Erythroblast (primary cell): ENCODE measurements at regions not wholly inside any gene's neighbourhood (a gene's known extent, or its start where the extent isn't known, plus 50 kb on each side); places are given as distances from the start of the nearest gene placed in this dataset.

Experiments used
- GATA1 ChIP-seq: IDR thresholded peaks from 2 replicates; pipeline ENCODE4 v1.6.1; 2011; ENCODE audit warnings: low read depth, mild to moderate bottlenecking, control low read depth, low read length, moderate library complexity
- POLR2A ChIP-seq: IDR thresholded peaks from 2 replicates; pipeline ENCODE4 v1.6.1; 2011; ENCODE audit warnings: mild to moderate bottlenecking, low read length

- TF ChIP-seq POLR2A (no peak), GATA1 (no peak)
Observed at GRCh38 chr3:31013090-31013489, 118.6 kb upstream of the GADL1 start.
